ENCODE measurements at regions not wholly inside any gene's neighbourhood (a gene's known extent, or its start where the extent isn't known, plus 50 kb on each side); places are given as distances from the start of the nearest gene placed in this dataset.

DNA sequence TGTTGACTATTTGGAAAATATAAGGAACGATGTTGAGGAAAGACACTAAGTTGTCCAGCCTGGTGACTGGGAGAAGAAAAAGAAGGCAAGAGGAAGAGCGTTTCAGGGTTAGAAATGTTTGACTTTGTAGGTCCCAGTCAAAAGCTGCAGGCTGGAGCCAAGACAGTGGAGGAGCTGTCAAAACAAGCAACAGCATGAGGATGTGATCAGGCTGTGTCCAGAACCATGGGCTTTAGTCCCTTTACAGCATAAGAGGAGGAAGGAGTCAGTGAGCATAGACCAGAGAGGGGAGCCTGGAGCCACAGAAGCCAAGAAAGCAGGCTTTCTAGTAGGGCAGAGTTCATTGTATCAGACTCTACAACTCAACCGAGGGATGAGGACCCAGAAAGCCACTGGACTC, 658.5 kb downstream of the BNC2 start:
- TF ChIP-seq OVOL2 (CRISPR knock-in tag; IDR thresholded peaks at IDR 0.05; ENCODE audit: borderline replicate concordance) = no peak
- TF ChIP-seq, protein P1, sequence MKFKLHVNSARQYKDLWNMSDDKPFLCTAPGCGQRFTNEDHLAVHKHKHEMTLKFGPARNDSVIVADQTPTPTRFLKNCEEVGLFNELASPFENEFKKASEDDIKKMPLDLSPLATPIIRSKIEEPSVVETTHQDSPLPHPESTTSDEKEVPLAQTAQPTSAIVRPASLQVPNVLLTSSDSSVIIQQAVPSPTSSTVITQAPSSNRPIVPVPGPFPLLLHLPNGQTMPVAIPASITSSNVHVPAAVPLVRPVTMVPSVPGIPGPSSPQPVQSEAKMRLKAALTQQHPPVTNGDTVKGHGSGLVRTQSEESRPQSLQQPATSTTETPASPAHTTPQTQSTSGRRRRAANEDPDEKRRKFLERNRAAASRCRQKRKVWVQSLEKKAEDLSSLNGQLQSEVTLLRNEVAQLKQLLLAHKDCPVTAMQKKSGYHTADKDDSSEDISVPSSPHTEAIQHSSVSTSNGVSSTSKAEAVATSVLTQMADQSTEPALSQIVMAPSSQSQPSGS (CRISPR knock-in tag; IDR thresholded peaks at IDR 0.05; ENCODE audit: borderline replicate concordance, low read depth) = no peak
- no peak for TF ChIP-seq EMX1 (CRISPR knock-in tag; IDR thresholded peaks at IDR 0.05)
- no peak for TF ChIP-seq PRRX2 (CRISPR knock-in tag; IDR thresholded peaks at IDR 0.05)
- no peak for TF ChIP-seq CREM (CRISPR knock-in tag; IDR thresholded peaks at IDR 0.05)
- TF ChIP-seq FOXJ3 (CRISPR knock-in tag; IDR thresholded peaks at IDR 0.05; ENCODE audit: borderline replicate concordance) = no peak
- TF ChIP-seq GABPB1 (CRISPR knock-in tag; IDR thresholded peaks at IDR 0.05) = no peak
- TF ChIP-seq, protein P2, sequence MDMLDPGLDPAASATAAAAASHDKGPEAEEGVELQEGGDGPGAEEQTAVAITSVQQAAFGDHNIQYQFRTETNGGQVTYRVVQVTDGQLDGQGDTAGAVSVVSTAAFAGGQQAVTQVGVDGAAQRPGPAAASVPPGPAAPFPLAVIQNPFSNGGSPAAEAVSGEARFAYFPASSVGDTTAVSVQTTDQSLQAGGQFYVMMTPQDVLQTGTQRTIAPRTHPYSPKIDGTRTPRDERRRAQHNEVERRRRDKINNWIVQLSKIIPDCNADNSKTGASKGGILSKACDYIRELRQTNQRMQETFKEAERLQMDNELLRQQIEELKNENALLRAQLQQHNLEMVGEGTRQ (CRISPR knock-in tag; IDR thresholded peaks at IDR 0.05) = no peak
- TF ChIP-seq, protein P3, sequence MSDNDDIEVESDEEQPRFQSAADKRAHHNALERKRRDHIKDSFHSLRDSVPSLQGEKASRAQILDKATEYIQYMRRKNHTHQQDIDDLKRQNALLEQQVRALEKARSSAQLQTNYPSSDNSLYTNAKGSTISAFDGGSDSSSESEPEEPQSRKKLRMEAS (CRISPR knock-in tag; IDR thresholded peaks at IDR 0.05) = no peak
- no peak for TF ChIP-seq ATF1 (CRISPR knock-in tag; IDR thresholded peaks at IDR 0.05)
- TF ChIP-seq, protein P4, sequence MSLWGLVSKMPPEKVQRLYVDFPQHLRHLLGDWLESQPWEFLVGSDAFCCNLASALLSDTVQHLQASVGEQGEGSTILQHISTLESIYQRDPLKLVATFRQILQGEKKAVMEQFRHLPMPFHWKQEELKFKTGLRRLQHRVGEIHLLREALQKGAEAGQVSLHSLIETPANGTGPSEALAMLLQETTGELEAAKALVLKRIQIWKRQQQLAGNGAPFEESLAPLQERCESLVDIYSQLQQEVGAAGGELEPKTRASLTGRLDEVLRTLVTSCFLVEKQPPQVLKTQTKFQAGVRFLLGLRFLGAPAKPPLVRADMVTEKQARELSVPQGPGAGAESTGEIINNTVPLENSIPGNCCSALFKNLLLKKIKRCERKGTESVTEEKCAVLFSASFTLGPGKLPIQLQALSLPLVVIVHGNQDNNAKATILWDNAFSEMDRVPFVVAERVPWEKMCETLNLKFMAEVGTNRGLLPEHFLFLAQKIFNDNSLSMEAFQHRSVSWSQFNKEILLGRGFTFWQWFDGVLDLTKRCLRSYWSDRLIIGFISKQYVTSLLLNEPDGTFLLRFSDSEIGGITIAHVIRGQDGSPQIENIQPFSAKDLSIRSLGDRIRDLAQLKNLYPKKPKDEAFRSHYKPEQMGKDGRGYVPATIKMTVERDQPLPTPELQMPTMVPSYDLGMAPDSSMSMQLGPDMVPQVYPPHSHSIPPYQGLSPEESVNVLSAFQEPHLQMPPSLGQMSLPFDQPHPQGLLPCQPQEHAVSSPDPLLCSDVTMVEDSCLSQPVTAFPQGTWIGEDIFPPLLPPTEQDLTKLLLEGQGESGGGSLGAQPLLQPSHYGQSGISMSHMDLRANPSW (CRISPR knock-in tag; conservative IDR thresholded peaks at IDR 0.05; ENCODE audit: low read depth) = no peak
- TF ChIP-seq, protein P5, sequence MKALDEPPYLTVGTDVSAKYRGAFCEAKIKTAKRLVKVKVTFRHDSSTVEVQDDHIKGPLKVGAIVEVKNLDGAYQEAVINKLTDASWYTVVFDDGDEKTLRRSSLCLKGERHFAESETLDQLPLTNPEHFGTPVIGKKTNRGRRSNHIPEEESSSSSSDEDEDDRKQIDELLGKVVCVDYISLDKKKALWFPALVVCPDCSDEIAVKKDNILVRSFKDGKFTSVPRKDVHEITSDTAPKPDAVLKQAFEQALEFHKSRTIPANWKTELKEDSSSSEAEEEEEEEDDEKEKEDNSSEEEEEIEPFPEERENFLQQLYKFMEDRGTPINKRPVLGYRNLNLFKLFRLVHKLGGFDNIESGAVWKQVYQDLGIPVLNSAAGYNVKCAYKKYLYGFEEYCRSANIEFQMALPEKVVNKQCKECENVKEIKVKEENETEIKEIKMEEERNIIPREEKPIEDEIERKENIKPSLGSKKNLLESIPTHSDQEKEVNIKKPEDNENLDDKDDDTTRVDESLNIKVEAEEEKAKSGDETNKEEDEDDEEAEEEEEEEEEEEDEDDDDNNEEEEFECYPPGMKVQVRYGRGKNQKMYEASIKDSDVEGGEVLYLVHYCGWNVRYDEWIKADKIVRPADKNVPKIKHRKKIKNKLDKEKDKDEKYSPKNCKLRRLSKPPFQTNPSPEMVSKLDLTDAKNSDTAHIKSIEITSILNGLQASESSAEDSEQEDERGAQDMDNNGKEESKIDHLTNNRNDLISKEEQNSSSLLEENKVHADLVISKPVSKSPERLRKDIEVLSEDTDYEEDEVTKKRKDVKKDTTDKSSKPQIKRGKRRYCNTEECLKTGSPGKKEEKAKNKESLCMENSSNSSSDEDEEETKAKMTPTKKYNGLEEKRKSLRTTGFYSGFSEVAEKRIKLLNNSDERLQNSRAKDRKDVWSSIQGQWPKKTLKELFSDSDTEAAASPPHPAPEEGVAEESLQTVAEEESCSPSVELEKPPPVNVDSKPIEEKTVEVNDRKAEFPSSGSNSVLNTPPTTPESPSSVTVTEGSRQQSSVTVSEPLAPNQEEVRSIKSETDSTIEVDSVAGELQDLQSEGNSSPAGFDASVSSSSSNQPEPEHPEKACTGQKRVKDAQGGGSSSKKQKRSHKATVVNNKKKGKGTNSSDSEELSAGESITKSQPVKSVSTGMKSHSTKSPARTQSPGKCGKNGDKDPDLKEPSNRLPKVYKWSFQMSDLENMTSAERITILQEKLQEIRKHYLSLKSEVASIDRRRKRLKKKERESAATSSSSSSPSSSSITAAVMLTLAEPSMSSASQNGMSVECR (CRISPR knock-in tag; IDR thresholded peaks at IDR 0.05; ENCODE audit: borderline replicate concordance) = no peak
- TF ChIP-seq ESRRA (CRISPR knock-in tag; IDR thresholded peaks at IDR 0.05; ENCODE audit: borderline replicate concordance) = no peak
- TF ChIP-seq ZNF317 (CRISPR knock-in tag; IDR thresholded peaks at IDR 0.05; ENCODE audit: borderline replicate concordance, low read depth) = no peak
- TF ChIP-seq, protein P6, sequence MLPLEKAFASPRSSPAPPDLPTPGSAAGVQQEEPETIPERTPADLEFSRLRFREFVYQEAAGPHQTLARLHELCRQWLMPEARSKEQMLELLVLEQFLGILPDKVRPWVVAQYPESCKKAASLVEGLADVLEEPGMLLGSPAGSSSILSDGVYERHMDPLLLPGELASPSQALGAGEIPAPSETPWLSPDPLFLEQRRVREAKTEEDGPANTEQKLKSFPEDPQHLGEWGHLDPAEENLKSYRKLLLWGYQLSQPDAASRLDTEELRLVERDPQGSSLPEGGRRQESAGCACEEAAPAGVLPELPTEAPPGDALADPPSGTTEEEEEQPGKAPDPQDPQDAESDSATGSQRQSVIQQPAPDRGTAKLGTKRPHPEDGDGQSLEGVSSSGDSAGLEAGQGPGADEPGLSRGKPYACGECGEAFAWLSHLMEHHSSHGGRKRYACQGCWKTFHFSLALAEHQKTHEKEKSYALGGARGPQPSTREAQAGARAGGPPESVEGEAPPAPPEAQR (CRISPR knock-in tag; IDR thresholded peaks at IDR 0.05) = no peak
- TF ChIP-seq, protein P7, sequence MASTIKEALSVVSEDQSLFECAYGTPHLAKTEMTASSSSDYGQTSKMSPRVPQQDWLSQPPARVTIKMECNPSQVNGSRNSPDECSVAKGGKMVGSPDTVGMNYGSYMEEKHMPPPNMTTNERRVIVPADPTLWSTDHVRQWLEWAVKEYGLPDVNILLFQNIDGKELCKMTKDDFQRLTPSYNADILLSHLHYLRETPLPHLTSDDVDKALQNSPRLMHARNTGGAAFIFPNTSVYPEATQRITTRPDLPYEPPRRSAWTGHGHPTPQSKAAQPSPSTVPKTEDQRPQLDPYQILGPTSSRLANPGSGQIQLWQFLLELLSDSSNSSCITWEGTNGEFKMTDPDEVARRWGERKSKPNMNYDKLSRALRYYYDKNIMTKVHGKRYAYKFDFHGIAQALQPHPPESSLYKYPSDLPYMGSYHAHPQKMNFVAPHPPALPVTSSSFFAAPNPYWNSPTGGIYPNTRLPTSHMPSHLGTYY (CRISPR knock-in tag; IDR thresholded peaks at IDR 0.05) = no peak
- POLR2A ChIA-PET = interaction anchor here (0.6 kb wide), 1 partner anchor 12 kb away, joined by 3 read pairs; no protein-coding TSS in a partner anchor
- no peaks in the 10 kb centered on the region for H3K27me3 Mint-ChIP-seq (ENCODE audit: low read depth)
- no peaks in the 10 kb centered on the region for H3K36me3 Mint-ChIP-seq
- peaks cover 14% of the 10 kb centered on the region for H3K4me1 Mint-ChIP-seq
- CTCF ChIA-PET = no interaction called here
- H3K27ac Mint-ChIP-seq = no peak overlapping the region
- ATAC-seq (no peak), DNase-seq (ENCODE audit: low spot score) (no peak)
- peaks cover 5% of the 10 kb centered on the region for H3K9me3 Mint-ChIP-seq
- H3K4me3 Mint-ChIP-seq = no peak overlapping the region
